Coronary artery (tissue), 2 donors: ENCODE measurements at regions not wholly inside any gene's neighbourhood (a gene's known extent, or its start where the extent isn't known, plus 50 kb on each side); places are given as distances from the start of the nearest gene placed in this dataset.
"Not testable (repeated sequence)": the region's sequence is repeated elsewhere in the genome, so short reads cannot be mapped to it uniquely, and the experiment has no call there.

Source experiments
- DNase-seq: peaks from one replicate; pipeline ENCODE4 v3.0.0-alpha.2; 2017; ENCODE audit warnings: low spot score
- H3K27ac ChIP-seq, 2 donors: fragments of 200-600 bp; sonication (generic); one replicate each; pipeline ENCODE4 v1.5.1; 2016 to 2019
- H3K4me3 ChIP-seq: fragments of 200-600 bp; sonication (generic); 2 replicates; pipeline ENCODE4 v1.5.1; 2016; ENCODE audit warnings: mild to moderate bottlenecking, moderate library complexity
- CTCF ChIP-seq: fragments of 200-600 bp; sonication (generic); IDR thresholded peaks from one replicate; pipeline ENCODE4 v1.5.1; 2019; ENCODE audit warnings: antibody characterized with exemption

DNA sequence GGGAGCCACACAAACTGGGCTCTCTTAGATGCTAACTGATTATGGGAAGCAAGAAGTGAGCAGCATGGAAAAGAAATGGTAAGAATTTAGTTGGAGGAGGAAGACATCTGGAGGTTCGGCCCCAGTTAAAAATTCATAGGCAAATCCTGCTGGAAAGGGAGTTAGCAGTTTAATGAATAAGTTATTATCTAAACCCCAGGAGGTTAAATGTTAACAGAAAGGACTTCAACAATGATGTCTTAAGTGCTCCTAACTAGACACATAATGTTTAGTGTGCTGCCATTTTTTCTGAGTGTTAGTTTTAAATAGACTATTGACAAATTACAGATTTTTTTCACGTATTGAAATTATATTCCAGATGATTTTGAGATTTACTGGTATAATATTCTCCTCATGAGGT is 1265.3 kb upstream of the ADGRL2 start:
- no peak for TF ChIP-seq CTCF
- H3K27ac ChIP-seq, result no peak overlapping the region
- no peak overlapping the region for H3K4me3 ChIP-seq
- no peak for DNase-seq

DNA sequence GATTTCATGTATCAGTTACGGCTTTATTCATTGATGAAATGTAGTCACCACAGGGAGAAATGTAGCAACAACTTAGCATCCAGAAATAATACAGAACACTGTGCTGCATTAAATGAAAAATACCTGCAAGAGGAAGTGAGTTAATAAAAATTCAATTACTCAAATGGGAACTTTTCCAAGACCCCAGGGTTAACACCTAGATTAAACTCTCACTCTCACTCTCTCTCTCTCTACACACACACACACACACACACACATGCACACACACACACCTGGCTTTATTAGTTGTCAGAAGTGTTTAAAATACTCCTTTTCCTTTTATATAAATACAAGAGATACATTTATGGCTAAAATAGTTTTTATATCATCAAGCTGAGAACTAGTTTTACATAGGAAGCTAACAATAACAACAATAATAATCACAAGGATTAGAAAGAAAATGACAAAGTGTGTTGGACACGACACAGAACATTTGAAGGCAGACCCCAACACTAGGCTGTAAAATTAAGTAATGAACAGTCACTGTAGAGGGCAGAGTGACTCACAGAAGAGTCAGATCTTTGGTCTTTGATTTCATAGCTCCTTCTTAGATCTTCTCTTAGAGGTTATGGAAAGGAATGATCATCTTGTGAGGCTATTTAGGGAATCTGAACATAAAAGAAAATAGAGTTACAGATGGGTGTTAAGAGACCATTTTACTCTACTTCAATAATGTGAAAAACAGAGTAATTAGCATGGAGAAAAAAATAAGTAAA is 1266.0 kb upstream of the ADGRL2 start:
- no peak overlapping the region for H3K4me3 ChIP-seq
- H3K27ac ChIP-seq, result no peak overlapping the region
- DNase-seq, result no peak
- no peak for TF ChIP-seq CTCF

GRCh38 chr1:80533775-80534334 is 1266.9 kb upstream of the ADGRL2 start:
- Histone ChIP-seq H3K27ac (no peak overlapping the region), H3K4me3 (peak overlapping the region; percentile 15)
- TF ChIP-seq CTCF, result no peak
- no peak for DNase-seq

- Histone ChIP-seq H3K4me3 (no peak overlapping the region), H3K27ac (no peak overlapping the region)
- TF ChIP-seq CTCF, result no peak
- no peak for DNase-seq
Measured at GRCh38 chr1:80533093-80533492, 1267.6 kb upstream of the ADGRL2 start.

DNA sequence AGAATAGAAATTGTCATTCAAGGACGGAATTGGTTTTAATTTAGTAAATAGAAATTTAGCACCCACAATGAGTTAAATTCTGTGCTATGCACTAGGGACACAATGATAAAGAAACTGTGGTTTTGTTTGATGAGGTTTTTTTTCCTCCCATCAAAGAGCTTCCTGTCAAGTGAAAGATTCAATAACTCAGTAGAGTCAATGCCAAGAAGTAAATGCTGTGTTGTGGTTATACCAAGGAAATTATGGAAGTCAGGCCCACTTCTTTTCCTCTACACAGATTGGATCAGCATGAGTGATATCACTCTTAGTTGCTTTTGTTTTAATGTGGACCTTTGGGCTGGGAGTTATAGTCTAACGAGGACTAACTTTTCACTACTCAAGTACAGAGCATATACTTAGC is 1269.6 kb upstream of the ADGRL2 start:
- TF ChIP-seq CTCF, result no peak
- H3K4me3 ChIP-seq, result no peak overlapping the region

DNA sequence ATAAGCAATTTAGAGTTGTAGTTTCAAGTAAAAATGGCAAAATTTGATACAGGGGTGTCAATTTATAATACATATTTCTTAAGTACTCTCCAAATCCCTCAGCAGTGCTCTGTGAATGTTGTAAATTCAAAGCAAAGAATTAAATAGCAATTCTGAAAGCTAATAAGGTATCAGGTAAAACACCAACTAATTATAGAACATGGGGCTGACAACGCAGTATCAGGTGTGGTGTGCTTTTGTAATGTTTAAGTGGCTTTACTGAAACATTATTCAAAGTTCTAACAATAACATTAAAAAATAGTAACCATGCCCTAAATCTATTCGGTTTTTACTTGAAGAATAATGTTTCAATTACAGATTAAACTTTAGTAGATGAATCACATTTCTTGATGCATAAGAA is 1271.2 kb upstream of the ADGRL2 start:
- Histone ChIP-seq H3K4me3 (no peak overlapping the region), H3K27ac (no peak overlapping the region)
- no peak for TF ChIP-seq CTCF
- no peak for DNase-seq

More for the DNA sequence above, 1269.6 kb upstream of the ADGRL2 start:
- no peak for DNase-seq
- no peak overlapping the region for H3K27ac ChIP-seq

- no peak for DNase-seq
- TF ChIP-seq CTCF, result no peak
- Histone ChIP-seq H3K4me3 (no peak overlapping the region), H3K27ac (no peak overlapping the region)
Measured at GRCh38 chr1:80523861-80524260, 1276.9 kb upstream of the ADGRL2 start.

GRCh38 chr1:80523071-80523470 is 1277.7 kb upstream of the ADGRL2 start:
- not testable (repeated sequence) for DNase-seq, H3K27ac ChIP-seq, H3K4me3 ChIP-seq
